Lower leg skin (tissue), 3 donors: ENCODE measurements at regions not wholly inside any gene's neighbourhood (a gene's known extent, or its start where the extent isn't known, plus 50 kb on each side); places are given as distances from the start of the nearest gene placed in this dataset.
"Not testable (repeated sequence)": the region's sequence is repeated elsewhere in the genome, so short reads cannot be mapped to it uniquely, and the experiment has no call there.

Experiments
- CTCF ChIP-seq, 3 donors: fragments of 450-650 bp; IDR thresholded peaks; one replicate each; pipeline ENCODE4 v1.5.1; 2016; ENCODE audit warnings: antibody characterized with exemption in 3 of 3, mild to moderate bottlenecking in 3 of 3, moderate library complexity in 2 of 3
- POLR2A ChIP-seq, 2 donors: fragments of 450-650 bp; IDR thresholded peaks; one replicate each; pipeline ENCODE4 v1.6.1; 2016 to 2017; ENCODE audit warnings: antibody characterized with exemption in 2 of 2, mild to moderate bottlenecking in 1 of 2, moderate library complexity in 1 of 2

- not testable (repeated sequence) for TF ChIP-seq CTCF, POLR2A (IDR thresholded peaks at IDR 0.05)
Observed at GRCh38 chr3:40762771-40763170, 238.0 kb downstream of the ZNF621 start.
